ENCODE measurements at regions not wholly inside any gene's neighbourhood (a gene's known extent, or its start where the extent isn't known, plus 50 kb on each side); places are given as distances from the start of the nearest gene placed in this dataset.

DNA sequence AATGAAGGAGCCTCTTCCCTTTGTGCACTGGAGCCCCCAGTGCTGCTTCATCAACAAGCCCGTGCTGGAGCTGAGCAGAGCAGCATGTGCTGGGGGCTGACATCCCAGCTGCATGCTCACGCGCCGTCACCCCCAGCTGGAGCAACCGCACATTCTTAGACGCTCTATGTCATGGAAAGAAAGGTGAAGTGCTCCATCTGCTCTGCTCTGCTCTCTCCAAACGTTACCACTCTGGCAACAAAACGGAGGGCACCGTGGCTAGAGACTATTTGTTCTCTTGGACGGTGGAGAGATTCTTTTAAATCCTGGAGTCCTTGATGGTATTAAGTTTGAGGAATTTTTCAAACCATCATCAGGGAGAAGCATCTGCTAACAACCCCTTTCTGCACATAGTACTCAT lies 208.4 kb downstream of the C12orf75 start:
- no peak for FAIRE-seq

DNA sequence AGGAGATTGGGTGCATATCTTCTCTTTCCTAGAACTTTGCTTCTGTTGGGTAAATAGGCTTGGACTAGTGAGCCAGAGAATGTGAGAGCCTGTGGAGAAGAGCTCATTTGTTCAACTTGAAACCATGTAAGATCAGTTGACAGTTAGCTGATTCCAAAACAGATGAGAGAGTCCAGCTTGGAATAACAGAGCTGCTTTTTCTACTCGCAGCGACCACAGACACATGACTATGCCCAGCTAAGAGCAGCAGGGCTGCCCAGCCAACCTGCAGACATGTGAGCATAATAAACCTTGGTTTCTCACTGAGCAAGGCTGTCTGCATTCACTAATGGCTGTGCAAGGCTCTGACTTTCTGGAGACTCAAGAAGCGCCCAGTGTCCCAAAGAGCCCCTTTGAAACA lies 209.2 kb downstream of the C12orf75 start:
- FAIRE-seq, result no peak

DNA sequence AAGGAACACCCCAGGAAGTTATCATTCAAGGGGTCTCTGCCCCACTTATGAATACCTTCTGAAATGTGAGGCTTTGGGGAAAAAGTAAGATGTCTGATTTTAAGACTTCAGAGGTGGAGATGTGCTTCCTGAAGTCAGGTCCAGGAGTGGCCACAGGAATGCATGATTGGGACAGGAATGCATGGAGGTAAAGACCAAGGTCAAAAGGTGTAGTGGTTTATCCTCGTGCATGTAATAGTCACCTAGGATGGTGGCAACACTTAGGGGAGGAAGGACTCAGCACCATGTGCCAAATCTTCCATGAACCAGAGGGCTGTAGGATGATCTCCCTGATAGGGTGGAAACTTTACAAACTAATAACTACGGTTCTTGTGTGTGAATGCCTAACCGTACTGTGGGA lies 217.3 kb downstream of the C12orf75 start:
- no peak for FAIRE-seq

DNA sequence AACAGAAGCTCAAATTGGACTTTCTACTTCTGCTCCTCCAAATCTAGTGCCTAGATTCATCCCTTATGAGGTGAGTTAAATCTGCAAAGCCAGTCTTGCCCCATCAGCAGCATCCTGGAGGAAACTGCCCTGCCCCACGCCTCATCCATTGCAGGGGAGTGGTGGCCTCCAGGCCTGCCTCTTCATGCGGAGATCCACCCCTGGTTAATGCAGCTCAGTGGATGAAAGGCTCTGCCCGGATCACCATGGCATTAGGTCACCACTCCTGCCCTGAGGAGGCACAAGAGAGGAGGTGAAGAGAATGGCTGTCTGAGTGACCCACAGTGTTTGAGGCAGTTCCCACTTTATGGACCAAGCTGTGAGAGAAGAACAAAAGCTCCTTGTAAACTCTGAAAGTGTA lies 218.1 kb downstream of the C12orf75 start:
- FAIRE-seq, result no peak

GRCh38 chr12:105552056-105552455 lies 221.6 kb downstream of the C12orf75 start:
- FAIRE-seq, result no peak

- no peak for FAIRE-seq
Observed at GRCh38 chr12:105554223-105554678, 223.8 kb downstream of the C12orf75 start.

- no peak for FAIRE-seq
Observed at GRCh38 chr12:105554856-105555255, 224.4 kb downstream of the C12orf75 start.

GRCh38 chr12:105555556-105556295 lies 225.2 kb downstream of the C12orf75 start:
- no peak for FAIRE-seq

- no peak for FAIRE-seq
Observed at GRCh38 chr12:105559310-105559709, 228.8 kb downstream of the C12orf75 start.

DNA sequence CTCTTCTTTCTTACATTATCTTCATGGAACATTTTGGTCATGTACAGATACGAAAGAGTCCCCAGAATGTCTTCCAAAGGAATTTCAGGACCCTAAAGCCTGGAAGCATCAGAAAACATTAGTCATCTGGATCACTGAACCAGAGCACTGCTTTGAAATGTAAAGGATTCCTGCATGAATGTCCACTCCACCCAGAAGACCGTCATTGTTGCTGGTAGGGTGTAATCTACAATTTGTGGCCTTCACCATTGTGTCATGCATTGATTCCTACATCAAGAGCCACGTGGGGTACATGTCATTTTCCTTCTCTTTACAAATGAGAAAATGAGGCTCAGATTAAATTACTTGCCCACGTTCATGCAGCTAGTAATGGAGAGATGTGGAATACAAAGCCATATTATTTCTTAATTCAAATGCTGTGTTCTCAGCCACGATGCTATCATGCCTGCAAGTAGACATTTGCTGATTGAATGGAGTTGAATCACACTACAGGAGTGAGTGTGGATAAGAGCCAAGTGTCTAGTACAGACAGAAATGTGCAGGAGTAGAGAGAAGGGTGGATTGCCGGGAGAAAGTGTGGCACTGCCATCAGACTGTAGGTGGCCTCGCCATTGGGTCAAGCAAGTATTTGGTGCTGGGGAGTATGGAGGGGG lies 231.2 kb downstream of the C12orf75 start:
- no peak for FAIRE-seq

GRCh38 chr12:105562199-105562971 lies 231.9 kb downstream of the C12orf75 start:
- no peak for FAIRE-seq

DNA sequence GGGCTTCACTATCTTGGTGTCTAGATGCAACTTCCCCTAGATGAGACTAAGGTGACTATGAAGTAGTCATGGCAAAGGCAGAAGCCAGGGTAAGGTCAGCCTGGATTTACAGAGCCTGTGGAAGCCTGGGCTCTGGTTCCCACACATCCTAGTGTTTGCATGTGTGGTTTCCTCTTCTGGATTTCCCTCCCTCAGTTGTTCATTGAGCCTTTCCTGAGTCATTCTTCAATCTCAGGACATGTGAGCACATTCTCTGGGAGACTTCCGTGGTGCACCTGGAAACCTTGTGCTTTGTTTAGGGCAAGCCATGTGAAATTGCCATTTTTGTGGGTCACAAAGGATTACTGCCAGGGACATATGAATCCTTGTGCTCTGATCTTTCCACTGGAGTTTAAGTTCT lies 236.6 kb downstream of the C12orf75 start:
- FAIRE-seq, result no peak

- FAIRE-seq, result no peak
Observed at GRCh38 chr12:105569886-105570285, 239.4 kb downstream of the C12orf75 start.

DNA sequence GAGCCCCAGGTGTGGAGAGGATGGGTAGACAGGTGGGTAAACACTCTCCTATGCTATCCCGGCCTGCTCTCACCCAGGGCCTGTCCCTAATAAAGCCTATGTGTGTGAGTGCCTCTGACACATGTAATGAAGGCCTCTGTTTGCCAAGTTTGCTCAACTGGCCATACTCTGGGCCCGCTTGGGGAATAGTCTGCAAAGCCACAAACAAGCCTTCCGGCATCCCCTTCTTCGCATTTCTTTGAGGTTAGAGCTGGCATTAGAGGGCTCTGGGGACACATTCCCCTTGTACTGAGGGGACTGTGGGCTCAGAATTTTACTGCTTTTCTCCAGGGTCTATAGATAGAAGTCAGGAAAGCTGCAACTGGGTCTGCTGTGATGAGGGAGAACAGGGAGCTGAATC lies 240.5 kb downstream of the C12orf75 start:
- no peak for FAIRE-seq

DNA sequence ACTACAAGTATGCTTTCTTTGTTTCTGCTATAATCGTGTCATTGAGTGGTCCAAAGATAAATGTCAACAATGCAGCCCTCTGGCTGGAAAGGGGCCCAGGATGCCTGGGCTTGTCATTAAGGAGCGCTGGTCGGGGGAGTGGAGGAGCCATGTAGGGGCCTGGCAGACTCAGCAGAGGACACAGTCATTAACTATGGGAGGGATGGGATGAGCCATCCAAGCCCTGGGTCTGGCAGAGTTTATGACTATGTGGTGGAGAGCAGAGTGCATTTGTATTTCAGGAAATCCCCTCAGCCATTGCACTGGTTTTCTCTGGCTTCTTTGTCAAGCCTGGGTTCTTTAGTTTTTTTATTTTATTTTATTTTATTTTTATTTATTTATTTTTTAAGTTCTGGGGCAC lies 243.1 kb downstream of the C12orf75 start:
- no peak for FAIRE-seq

DNA sequence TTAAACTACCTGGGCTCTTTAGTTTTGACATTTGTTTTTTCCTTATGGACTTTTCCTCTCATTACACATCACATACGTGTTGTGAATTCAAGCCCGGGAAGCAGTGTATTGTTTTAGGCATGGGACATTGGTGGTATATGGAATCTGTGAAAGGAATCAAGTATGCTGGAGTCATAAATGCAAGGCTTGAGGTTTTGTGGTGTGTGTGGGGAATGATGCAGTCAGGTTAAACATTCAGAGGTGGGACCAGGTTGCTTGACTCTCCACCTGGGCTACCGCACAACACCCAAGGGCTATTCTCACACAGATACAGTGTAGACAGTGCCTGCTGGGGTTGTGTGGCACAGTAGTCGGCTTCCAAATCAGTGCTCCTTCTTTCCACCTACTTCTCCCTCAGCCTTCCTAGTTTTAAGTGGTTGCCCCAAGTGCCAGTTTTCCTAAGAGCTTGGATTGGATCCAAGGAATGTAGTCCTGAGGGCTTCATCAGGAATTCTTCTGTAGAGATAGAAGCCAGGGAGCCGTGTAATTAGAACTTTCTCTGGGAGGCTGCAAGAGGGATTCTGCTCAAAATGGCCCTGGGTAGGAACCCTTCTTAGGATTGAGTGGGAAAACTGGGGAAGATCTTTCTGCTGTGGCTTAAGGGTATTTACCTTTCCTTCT lies 243.7 kb downstream of the C12orf75 start:
- FAIRE-seq, result no peak

DNA sequence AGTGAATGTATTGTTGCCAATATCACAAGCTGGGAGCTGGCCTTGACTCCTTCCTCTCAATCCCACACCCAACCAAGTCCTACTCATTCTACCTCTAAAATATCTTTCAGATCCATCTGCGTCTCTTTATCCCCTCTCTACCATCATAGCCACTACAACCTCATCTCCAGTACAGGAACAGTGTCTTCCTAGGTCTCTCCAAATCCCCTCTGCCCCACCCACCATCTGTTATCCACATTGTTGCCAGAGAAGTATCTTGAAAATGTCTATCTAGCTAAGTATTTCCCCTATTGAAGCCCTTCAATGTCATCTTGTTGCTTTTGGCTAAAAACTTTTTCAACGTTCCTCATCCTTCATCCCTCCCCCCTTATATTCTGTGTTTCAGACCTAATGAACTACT lies 244.7 kb downstream of the C12orf75 start:
- FAIRE-seq, result no peak

- FAIRE-seq, result no peak
Observed at GRCh38 chr12:105576261-105576660, 245.8 kb downstream of the C12orf75 start.

GRCh38 chr12:105580821-105581352 lies 250.4 kb downstream of the C12orf75 start:
- FAIRE-seq, result no peak

DNA sequence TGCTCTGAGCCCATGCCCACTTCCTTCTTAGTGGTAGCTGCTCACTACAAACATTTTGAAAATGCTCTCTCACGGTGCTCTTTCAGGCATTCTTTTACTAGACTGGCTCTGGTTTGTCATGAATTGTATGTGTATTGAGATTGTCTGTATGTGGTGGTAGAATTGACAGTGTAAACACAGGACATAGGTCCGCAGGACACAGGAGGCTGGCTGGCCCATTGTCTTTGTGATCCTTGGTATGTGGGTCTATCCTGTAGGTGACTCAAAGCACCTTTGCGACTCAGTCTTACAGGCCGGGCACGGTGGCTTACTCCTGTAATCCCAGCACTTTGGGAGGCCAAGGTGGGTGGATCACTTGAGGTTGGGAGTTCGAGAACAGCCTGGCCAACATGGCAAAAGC lies 250.9 kb downstream of the C12orf75 start:
- no peak for FAIRE-seq

GRCh38 chr12:105585107-105585506 lies 254.6 kb downstream of the C12orf75 start:
- FAIRE-seq, result no peak

DNA sequence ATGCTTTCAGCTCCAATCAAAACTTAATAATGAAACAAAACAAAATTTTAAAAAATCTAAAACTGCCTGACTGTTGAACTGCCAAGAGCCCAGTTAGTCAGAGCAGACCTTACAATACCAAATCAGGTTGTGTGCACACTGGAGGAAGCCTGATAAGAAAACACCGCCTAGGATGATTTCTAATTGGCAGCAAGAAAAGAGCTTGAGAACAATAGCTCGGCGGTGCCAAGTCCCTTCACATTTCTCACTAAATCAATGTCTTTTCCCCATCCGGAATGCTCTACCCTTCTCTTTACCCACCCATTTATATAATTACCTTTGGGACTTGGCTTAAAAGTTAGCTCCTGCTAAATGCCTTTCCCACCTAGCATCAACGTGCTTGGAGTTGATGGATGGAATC lies 256.7 kb downstream of the C12orf75 start:
- FAIRE-seq, result no peak

DNA sequence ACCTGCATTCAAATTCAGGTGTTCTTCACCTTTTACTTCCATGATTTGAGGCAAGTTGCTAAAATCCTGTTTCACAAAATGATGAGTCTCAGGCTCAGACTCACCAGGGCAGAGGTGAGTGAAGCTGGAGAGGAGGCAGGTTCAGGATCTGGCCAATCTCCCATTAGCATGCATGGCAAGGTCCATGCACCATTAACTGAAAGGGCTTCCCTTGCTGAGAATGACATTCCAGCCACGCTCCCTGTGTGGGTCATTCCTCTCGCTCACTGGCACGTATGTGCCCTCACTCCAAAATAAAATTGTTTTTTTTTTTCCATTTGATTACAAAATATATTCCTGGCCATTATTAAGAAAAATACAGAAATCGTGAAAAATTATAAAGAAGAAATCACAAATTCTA lies 257.6 kb downstream of the C12orf75 start:
- no peak for FAIRE-seq
